ENCODE measurements at regions not wholly inside any gene's neighbourhood (a gene's known extent, or its start where the extent isn't known, plus 50 kb on each side); places are given as distances from the start of the nearest gene placed in this dataset.
A peak's percentile ranks its signal among the peaks of the same experiment; 100 is the strongest.

- TF ChIP-seq ELK1 (IDR thresholded peaks at IDR 0.05; ENCODE audit: borderline replicate concordance, low read depth, low read length) (no peak), MXI1 (IDR thresholded peaks at IDR 0.05; ENCODE audit: borderline replicate concordance, low read depth, low read length) (no peak), RCOR1 (IDR thresholded peaks at IDR 0.05; ENCODE audit: insufficient replicate concordance, low read length) (no peak)
Observed at GRCh38 chr5:73266176-73266738, 93.3 kb downstream of the TMEM174 start (continued).

GRCh38 chr5:73265641-73266040 lies 92.6 kb downstream of the TMEM174 start:
- H2AK5ac ChIP-seq (ENCODE audit: low read depth, low read length): no peak overlapping the region
- intact Hi-C loops (cut with micrococcal nuclease) (no loop called here), dilution Hi-C loops (cut with HindIII; ENCODE audit: low sequenced_read_pairs, unreplicated experiment) (no loop called here), in situ Hi-C loops (cut with MboI; ENCODE audit: low sequenced_read_pairs) (no loop called here)
- no peaks in the 10 kb centered on the region for H3K79me1 ChIP-seq (ENCODE audit: low read depth in 1 of 2, low read length in 2 of 2)
- no peak overlapping the region for H2BK20ac ChIP-seq (ENCODE audit: low read depth, low read length)
- no peaks in the 10 kb centered on the region for H4K20me1 ChIP-seq (ENCODE audit: insufficient read depth, low read length)
- H3K36me3 ChIP-seq (ENCODE audit: control insufficient read depth, insufficient read depth, low read length): no peaks in the 10 kb centered on the region
- no peak overlapping the region for H2BK120ac ChIP-seq (ENCODE audit: low read depth, low read length)
- H3K4me2 ChIP-seq (ENCODE audit: low read depth, low read length): no peak overlapping the region
- H2AFZ ChIP-seq (replicated peaks; ENCODE audit: low read length, poor library complexity): no peak overlapping the region
- peaks cover 12% of the 10 kb centered on the region for H3K4me1 ChIP-seq (ENCODE audit: control insufficient read depth, insufficient read depth, low read length)
- H4K91ac ChIP-seq (ENCODE audit: insufficient read depth, low read depth, low read length): no peak overlapping the region
- H3K9ac ChIP-seq (ENCODE audit: low read depth, low read length): no peak overlapping the region
- peak overlapping the region in 1 of 2 experiments; percentile 42; a peak in 1 of 4 replicates for H4K8ac ChIP-seq (ENCODE audit: low read depth in 2 of 2, low read length in 2 of 2)
- no peak overlapping the region for H3K27ac ChIP-seq (ENCODE audit: insufficient read depth, low read length)
- WGBS, 2 experiments (ENCODE audit: extremely low coverage in 2 of 2, insufficient read length in 1 of 2): no CpG with 5 or more reads among the region's 3 CpGs
- no peak overlapping the region for H3K18ac ChIP-seq (ENCODE audit: low read depth, low read length)
- peak overlapping the region; percentile 25; the same call in 1 of the 2 replicates for H3K23ac ChIP-seq (ENCODE audit: low read depth, low read length)
- peaks cover 5% of the 10 kb centered on the region; the same call in 1 of the 2 replicates for H3K9me1 ChIP-seq (ENCODE audit: insufficient read depth, low read length)
- H3K4ac ChIP-seq (ENCODE audit: low read depth, low read length): peak overlapping the region; percentile 32; the same call in 1 of the 2 replicates
- no peak overlapping the region for H2BK15ac ChIP-seq (ENCODE audit: low read depth, low read length)
- H2BK5ac ChIP-seq (ENCODE audit: low read depth, low read length, poor library complexity, severe bottlenecking): no peak overlapping the region
- no peak overlapping the region for H4K5ac ChIP-seq (ENCODE audit: low read depth, low read length)
- H3K9me3 ChIP-seq (ENCODE audit: control insufficient read depth, insufficient read depth, low read length): no peaks in the 10 kb centered on the region
- no peak overlapping the region for H3K4me3 ChIP-seq (ENCODE audit: insufficient read depth, low read depth, low read length)
- no peak overlapping the region for H3K56ac ChIP-seq (ENCODE audit: extremely low read depth, insufficient read depth, low read length)
- peak overlapping the region; percentile 38 for H2AK9ac ChIP-seq (replicated peaks; ENCODE audit: low read depth, low read length, poor library complexity)
- no peak for ATAC-seq (ENCODE audit: low read depth)
- H3K27me3 ChIP-seq (ENCODE audit: control insufficient read depth, insufficient read depth, low read length): peaks cover 7% of the 10 kb centered on the region; the same call in 1 of the 2 replicates
- no peak for DNase-seq
- BruUV-seq (replicated peaks): no TSS peak
- ChIA-PET CTCF (interaction anchor here (0.9 kb wide), 1 partner anchor 185 kb away, joined by 3 read pairs; no protein-coding TSS in a partner anchor), POLR2A (ENCODE audit: unreplicated experiment) (interaction anchor here (0.7 kb wide), 1 partner anchor 14 kb away, joined by 4 read pairs; no protein-coding TSS in a partner anchor)
- no peak overlapping the region; the same call in 1 of the 2 replicates for H3K14ac ChIP-seq (replicated peaks; ENCODE audit: low read depth, low read length)
- TF ChIP-seq CHD1 (IDR thresholded peaks at IDR 0.05; ENCODE audit: low read depth, low read length): no peak
- TF ChIP-seq CTCF (conservative IDR thresholded peaks at IDR 0.05; ENCODE audit: low read depth, low read length): no peak
- no peak for TF ChIP-seq RCOR1 (IDR thresholded peaks at IDR 0.05; ENCODE audit: insufficient replicate concordance, low read length)
- no peak for TF ChIP-seq MXI1 (IDR thresholded peaks at IDR 0.05; ENCODE audit: borderline replicate concordance, low read depth, low read length)
- no peak for TF ChIP-seq NFE2L2 (IDR thresholded peaks at IDR 0.05; ENCODE audit: low read depth, low read length)
- TF ChIP-seq USF2 (IDR thresholded peaks at IDR 0.05; ENCODE audit: low read depth, low read length): no peak
- TF ChIP-seq CEBPB (IDR thresholded peaks at IDR 0.05; ENCODE audit: low read depth, low read length): no peak
- no peak for TF ChIP-seq MAZ (IDR thresholded peaks at IDR 0.05; ENCODE audit: borderline replicate concordance, low read depth, low read length)
- TF ChIP-seq BHLHE40 (IDR thresholded peaks at IDR 0.05; ENCODE audit: low read depth, low read length): no peak

Measured in IMR-90 (cell line).